ENCODE measurements at regions not wholly inside any gene's neighbourhood (a gene's known extent, or its start where the extent isn't known, plus 50 kb on each side); places are given as distances from the start of the nearest gene placed in this dataset.
"Not testable (repeated sequence)": the region's sequence is repeated elsewhere in the genome, so short reads cannot be mapped to it uniquely, and the experiment has no call there.

GRCh38 chr14:71629765-71630492, 302.3 kb upstream of the RGS6 start:
- H3K4me3 ChIP-seq = no peak overlapping the region
- DNase-seq (ENCODE audit: low spot score) = no peak
- TF ChIP-seq, protein P1, sequence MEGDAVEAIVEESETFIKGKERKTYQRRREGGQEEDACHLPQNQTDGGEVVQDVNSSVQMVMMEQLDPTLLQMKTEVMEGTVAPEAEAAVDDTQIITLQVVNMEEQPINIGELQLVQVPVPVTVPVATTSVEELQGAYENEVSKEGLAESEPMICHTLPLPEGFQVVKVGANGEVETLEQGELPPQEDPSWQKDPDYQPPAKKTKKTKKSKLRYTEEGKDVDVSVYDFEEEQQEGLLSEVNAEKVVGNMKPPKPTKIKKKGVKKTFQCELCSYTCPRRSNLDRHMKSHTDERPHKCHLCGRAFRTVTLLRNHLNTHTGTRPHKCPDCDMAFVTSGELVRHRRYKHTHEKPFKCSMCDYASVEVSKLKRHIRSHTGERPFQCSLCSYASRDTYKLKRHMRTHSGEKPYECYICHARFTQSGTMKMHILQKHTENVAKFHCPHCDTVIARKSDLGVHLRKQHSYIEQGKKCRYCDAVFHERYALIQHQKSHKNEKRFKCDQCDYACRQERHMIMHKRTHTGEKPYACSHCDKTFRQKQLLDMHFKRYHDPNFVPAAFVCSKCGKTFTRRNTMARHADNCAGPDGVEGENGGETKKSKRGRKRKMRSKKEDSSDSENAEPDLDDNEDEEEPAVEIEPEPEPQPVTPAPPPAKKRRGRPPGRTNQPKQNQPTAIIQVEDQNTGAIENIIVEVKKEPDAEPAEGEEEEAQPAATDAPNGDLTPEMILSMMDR (IDR thresholded peaks at IDR 0.05) = no peak

DNA sequence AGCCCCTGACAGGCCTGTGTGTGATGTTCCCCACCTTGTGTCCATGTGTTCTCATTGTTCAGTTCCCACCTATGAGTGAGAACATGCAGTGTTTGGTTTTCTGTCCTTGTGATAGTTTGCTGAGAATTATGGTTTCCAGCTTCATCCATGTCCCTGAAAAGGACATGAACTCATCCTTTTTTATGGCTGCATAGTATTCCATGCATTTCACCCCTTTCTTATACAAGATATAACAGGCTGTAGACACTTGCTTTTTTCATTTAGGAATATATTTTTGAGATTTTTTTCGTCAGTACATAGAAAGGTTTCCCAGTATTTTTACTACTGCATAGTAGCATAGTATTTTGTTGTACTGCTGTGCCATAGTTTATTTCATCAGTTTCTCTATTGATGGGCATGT, 301.2 kb upstream of the RGS6 start:
- DNase-seq (ENCODE audit: low spot score); H3K27ac ChIP-seq; H3K4me3 ChIP-seq: not testable (repeated sequence)

More at GRCh38 chr14:71629765-71630492, 302.3 kb upstream of the RGS6 start:
- no peak overlapping the region for H3K27ac ChIP-seq

GRCh38 chr14:71632440-71632946, 299.7 kb upstream of the RGS6 start:
- Histone ChIP-seq H3K27ac (no peak overlapping the region), H3K4me3 (no peak overlapping the region)
- no peak for DNase-seq (ENCODE audit: low spot score)
- TF ChIP-seq, protein P1 (IDR thresholded peaks at IDR 0.05) = no peak

DNA sequence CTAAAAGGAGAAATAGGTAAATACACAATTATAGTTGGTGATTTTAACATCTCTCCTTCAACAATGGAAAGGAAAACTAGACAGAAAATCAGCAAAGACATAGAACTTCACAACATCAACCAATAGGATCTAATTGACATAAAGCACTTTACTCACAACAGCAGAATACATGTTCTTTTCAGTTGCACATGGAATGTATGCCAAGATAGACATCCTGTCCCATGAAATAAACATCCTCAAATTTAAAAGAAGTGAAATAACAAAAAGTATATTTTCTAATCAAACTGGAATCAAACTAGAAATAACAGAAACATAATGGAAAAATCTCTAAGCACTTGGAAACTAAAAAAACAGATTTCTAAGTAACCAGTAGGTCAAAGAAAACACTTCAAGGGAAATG, 296.2 kb upstream of the RGS6 start:
- TF ChIP-seq, protein P1 (IDR thresholded peaks at IDR 0.05) = no peak
- no peak overlapping the region for H3K27ac ChIP-seq
- H3K4me3 ChIP-seq = no peak overlapping the region
- DNase-seq (ENCODE audit: low spot score) = no peak

DNA sequence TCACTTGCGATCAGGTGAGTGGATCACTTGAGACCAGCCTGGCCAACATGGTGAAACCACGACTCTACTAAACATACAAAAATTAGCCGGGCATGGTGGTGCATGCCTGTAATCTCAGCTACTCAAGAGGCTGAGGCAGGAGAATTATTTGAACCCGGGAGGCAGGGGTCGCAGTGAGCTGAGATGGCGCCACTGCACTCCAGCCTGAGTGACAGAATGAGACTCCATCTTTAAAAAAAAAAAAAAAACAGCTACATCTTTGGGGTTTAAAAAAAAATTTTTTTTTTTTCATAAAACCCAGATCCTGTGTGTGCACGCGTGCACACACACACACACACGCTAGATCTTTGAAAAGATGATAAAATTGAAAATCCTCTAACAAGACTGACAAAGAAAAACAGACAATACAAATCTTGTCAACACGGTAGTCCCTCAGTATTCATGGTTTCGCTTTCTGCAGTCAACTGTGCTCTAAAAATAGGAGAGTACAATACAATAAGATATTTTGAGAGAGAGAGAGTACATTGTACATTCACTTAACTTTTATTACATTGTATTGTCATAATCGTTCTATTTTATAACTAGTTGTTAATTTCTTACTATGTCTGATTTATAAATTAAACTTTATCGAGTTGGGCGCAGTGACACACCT, 295.3 kb upstream of the RGS6 start:
- H3K27ac ChIP-seq = no peak overlapping the region
- no peak overlapping the region for H3K4me3 ChIP-seq
- DNase-seq (ENCODE audit: low spot score) = no peak
- TF ChIP-seq, protein P1 (IDR thresholded peaks at IDR 0.05) = no peak

GRCh38 chr14:71638523-71639196, 293.6 kb upstream of the RGS6 start:
- TF ChIP-seq, protein P1 (IDR thresholded peaks at IDR 0.05) = no peak
- Histone ChIP-seq H3K27ac (no peak overlapping the region), H3K4me3 (no peak overlapping the region)
- DNase-seq (ENCODE audit: low spot score) = no peak

DNA sequence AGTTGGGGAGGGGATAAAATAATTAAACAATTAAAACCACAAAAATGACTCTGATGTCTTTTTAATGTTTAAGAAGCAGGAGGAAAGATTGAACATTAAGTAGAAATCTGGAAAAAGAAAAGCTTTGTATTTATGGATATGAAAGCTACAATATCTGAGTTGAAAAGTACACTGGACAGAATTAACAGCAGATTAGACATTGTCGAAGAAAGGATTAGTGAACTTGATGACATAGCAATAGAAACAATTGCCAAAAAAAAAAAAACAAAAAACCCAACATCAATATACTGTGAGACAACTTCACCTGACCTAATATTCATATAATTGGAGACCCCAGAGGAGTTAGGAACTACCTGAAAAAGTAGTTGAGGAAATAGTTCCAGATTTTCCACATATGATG, 289.5 kb upstream of the RGS6 start:
- H3K27ac ChIP-seq = no peak overlapping the region
- H3K4me3 ChIP-seq = no peak overlapping the region
- TF ChIP-seq, protein P1 (IDR thresholded peaks at IDR 0.05) = no peak
- no peak for DNase-seq (ENCODE audit: low spot score)
